GM19328 (cell line): ENCODE measurements at regions not wholly inside any gene's neighbourhood (a gene's known extent, or its start where the extent isn't known, plus 50 kb on each side); places are given as distances from the start of the nearest gene placed in this dataset.

Experiments used
- ATAC-seq: cut with Tn5 transposase; IDR thresholded peaks from one replicate; pipeline ENCODE4 v1.9.1; 2021; ENCODE audit warnings: mild to moderate bottlenecking, moderate library complexity; ENCODE audit not compliant: unreplicated experiment

GRCh38 chr22:46053563-46054090 lies 76.7 kb upstream of the WNT7B start:
- no peak for ATAC-seq

GRCh38 chr22:46054091-46055073 lies 77.4 kb upstream of the WNT7B start:
- ATAC-seq: no peak

GRCh38 chr22:46055181-46055875 lies 78.4 kb upstream of the WNT7B start:
- ATAC-seq: no peak

- ATAC-seq: no peak
Observed at GRCh38 chr22:46055911-46056545, 79.1 kb upstream of the WNT7B start.

- ATAC-seq: no peak
Observed at GRCh38 chr22:46056546-46057245, 79.7 kb upstream of the WNT7B start.

- no peak for ATAC-seq
Observed at GRCh38 chr22:46057246-46058090, 80.5 kb upstream of the WNT7B start.

GRCh38 chr22:46058091-46058420 lies 81.1 kb upstream of the WNT7B start:
- ATAC-seq: no peak

GRCh38 chr22:46058591-46059519 lies 81.9 kb upstream of the WNT7B start:
- ATAC-seq: no peak

- no peak for ATAC-seq
Observed at GRCh38 chr22:46060292-46061123, 83.5 kb upstream of the WNT7B start.

GRCh38 chr22:46061124-46061500 lies 84.2 kb upstream of the WNT7B start:
- no peak for ATAC-seq

GRCh38 chr22:46061501-46062231 lies 84.7 kb upstream of the WNT7B start:
- no peak for ATAC-seq

GRCh38 chr22:46062232-46062615 lies 85.3 kb upstream of the WNT7B start:
- ATAC-seq: no peak

- no peak for ATAC-seq
Observed at GRCh38 chr22:46062971-46063631, 86.1 kb upstream of the WNT7B start.

GRCh38 chr22:46063846-46064227 lies 86.5 kb upstream of the PPARA start:
- ATAC-seq: no peak

- no peak for ATAC-seq
Observed at GRCh38 chr22:46064228-46064965, 85.9 kb upstream of the PPARA start.

GRCh38 chr22:46064966-46065666 lies 85.2 kb upstream of the PPARA start:
- no peak for ATAC-seq
